ENCODE measurements at regions not wholly inside any gene's neighbourhood (a gene's known extent, or its start where the extent isn't known, plus 50 kb on each side); places are given as distances from the start of the nearest gene placed in this dataset.
A peak's percentile ranks its signal among the peaks of the same experiment; 100 is the strongest.
"Not testable (repeated sequence)": the region's sequence is repeated elsewhere in the genome, so short reads cannot be mapped to it uniquely, and the experiment has no call there.

DNA sequence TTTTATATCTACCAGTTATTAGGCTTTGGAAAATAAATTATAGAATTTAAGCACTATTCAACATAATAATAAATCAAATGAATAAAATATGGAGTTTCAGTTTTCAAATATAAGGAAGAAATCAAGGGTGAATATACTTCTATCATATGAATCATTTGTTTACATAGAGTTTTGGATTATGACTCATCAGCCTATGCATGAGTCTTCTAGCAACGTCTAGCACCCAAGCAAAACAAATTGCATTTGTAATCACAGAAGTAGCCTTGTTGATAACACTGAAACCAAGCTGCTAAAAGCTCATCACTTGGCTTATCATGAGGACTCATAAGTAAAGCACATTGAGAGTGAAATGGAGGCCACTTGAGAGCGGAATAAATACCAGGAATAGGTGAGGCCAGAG is 434.6 kb downstream of the PCDH11X start:
- TF ChIP-seq, protein P1, sequence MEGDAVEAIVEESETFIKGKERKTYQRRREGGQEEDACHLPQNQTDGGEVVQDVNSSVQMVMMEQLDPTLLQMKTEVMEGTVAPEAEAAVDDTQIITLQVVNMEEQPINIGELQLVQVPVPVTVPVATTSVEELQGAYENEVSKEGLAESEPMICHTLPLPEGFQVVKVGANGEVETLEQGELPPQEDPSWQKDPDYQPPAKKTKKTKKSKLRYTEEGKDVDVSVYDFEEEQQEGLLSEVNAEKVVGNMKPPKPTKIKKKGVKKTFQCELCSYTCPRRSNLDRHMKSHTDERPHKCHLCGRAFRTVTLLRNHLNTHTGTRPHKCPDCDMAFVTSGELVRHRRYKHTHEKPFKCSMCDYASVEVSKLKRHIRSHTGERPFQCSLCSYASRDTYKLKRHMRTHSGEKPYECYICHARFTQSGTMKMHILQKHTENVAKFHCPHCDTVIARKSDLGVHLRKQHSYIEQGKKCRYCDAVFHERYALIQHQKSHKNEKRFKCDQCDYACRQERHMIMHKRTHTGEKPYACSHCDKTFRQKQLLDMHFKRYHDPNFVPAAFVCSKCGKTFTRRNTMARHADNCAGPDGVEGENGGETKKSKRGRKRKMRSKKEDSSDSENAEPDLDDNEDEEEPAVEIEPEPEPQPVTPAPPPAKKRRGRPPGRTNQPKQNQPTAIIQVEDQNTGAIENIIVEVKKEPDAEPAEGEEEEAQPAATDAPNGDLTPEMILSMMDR (IDR thresholded peaks at IDR 0.05) = no peak
- intact Hi-C loops (cut with DNase I) = no loop called here
- no peak overlapping the region for H3K27ac ChIP-seq

DNA sequence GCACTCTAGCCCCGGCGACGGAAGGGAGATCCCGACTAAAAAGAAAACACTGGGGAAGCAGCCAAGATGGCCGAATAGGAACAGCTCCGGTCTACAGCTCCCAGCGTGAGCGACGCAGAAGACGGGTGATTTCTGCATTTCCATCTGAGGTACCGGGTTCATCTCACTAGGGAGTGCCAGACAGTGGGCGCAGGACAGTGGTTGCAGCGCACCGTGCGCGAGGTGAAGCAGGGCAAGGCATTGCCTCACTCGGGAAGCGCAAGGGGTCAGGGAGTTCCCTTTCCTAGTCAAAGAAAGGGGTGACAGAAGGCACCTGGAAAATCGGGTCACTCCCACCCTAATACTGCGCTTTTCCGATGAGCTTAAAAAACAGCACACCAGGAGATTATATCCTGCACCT is 435.8 kb downstream of the PCDH11X start:
- intact Hi-C loops (cut with DNase I); DNase-seq; H3K27ac ChIP-seq: not testable (repeated sequence)

More for the DNA sequence above, 434.6 kb downstream of the PCDH11X start:
- Histone ChIP-seq H3K4me1 (no peaks in the 10 kb centered on the region), H3K9me3 (no peaks in the 10 kb centered on the region), H3K36me3 (no peaks in the 10 kb centered on the region), H3K4me3 (no peak overlapping the region), H3K27me3 (no peaks in the 10 kb centered on the region), H3K9ac (ENCODE audit: low read depth in 2 of 2, low read length in 2 of 2) (no peak overlapping the region)
- DNase-seq = no peak

DNA sequence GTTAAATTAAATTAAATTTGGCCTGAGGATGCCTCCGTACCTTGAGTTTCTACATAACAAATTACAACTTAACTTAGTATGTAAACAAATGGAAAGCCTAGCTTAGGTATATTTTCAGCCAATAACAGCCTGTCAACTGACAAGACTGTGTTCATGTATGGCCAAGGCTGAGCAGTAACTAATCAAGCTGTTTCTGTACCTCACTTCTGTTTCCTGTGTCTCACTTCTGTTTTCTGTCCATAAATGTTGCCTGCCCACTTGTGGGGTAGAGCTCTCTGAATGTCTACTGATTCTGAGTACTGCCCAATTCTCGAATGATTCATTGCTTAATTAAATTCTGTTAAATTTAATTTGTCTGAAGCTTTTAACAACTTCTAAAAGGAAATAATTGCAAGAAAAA is 445.2 kb downstream of the PCDH11X start:
- no peaks in the 10 kb centered on the region for H3K9me3 ChIP-seq
- H3K27ac ChIP-seq = no peak overlapping the region
- H3K9ac ChIP-seq (ENCODE audit: low read depth in 2 of 2, low read length in 2 of 2) = no peak overlapping the region
- DNase-seq = no peak
- H3K27me3 ChIP-seq = no peaks in the 10 kb centered on the region
- H3K4me1 ChIP-seq = no peaks in the 10 kb centered on the region
- no peaks in the 10 kb centered on the region for H3K36me3 ChIP-seq
- intact Hi-C loops (cut with DNase I) = no loop called here
- TF ChIP-seq, protein P1 (IDR thresholded peaks at IDR 0.05) = no peak
- H3K4me3 ChIP-seq = no peak overlapping the region

More for the DNA sequence above, 435.8 kb downstream of the PCDH11X start:
- not testable (repeated sequence) for H3K4me1 ChIP-seq; H3K9ac ChIP-seq (ENCODE audit: low read depth in 2 of 2, low read length in 2 of 2); H3K9me3 ChIP-seq; H3K4me3 ChIP-seq; H3K27me3 ChIP-seq; H3K36me3 ChIP-seq

DNA sequence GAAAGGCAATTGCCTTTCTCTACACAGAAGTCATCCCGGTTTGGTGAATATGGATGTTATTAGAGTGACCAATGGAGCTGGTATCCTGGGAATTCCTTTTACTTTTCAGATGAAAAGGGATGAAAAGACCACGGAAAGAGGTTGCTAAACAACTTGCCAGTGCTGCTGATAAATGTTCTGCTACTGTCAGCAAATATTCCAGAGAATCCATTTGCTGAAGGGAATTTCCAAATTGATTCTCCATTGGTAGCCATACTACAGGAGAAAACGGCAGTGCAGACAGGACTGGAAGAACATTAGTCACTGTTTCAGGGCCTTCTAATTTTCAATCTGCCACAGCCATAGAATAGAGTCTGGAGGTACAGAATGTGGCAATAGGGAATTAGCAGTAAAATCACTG is 451.5 kb downstream of the PCDH11X start:
- TF ChIP-seq, protein P1 (IDR thresholded peaks at IDR 0.05) = no peak
- intact Hi-C loops (cut with DNase I) = no loop called here

DNA sequence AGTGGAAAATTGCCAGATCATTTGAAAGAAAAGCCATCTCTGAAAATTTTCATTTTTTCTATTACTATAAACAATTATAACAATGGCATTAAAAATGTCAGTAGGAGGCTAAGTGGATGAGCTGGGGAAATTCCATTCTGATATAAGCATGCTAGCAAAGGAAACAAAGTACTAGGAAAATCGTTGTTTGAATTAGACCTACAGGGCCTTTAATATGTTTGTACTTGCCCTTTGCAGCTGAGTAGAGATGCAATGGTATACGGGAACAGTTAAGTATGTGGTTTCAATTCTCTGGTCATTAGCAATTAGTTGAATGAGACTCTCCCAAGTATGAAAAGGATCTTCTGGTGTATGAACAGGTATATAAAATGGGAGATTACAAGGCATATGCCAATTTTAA is 452.2 kb downstream of the PCDH11X start:
- H3K27me3 ChIP-seq = no peaks in the 10 kb centered on the region
- H3K4me1 ChIP-seq = no peaks in the 10 kb centered on the region
- no peak overlapping the region for H3K9ac ChIP-seq (ENCODE audit: low read depth in 2 of 2, low read length in 2 of 2)
- no peak overlapping the region for H3K27ac ChIP-seq
- intact Hi-C loops (cut with DNase I) = no loop called here
- H3K36me3 ChIP-seq = no peaks in the 10 kb centered on the region
- DNase-seq = no peak
- TF ChIP-seq, protein P1 (IDR thresholded peaks at IDR 0.05) = no peak
- no peaks in the 10 kb centered on the region for H3K9me3 ChIP-seq
- H3K4me3 ChIP-seq = no peak overlapping the region

More for the DNA sequence above, 451.5 kb downstream of the PCDH11X start:
- Histone ChIP-seq H3K36me3 (no peaks in the 10 kb centered on the region), H3K4me1 (no peaks in the 10 kb centered on the region), H3K27me3 (no peaks in the 10 kb centered on the region), H3K9me3 (no peaks in the 10 kb centered on the region), H3K9ac (ENCODE audit: low read depth in 2 of 2, low read length in 2 of 2) (no peak overlapping the region), H3K27ac (no peak overlapping the region), H3K4me3 (no peak overlapping the region)
- DNase-seq = no peak

DNA sequence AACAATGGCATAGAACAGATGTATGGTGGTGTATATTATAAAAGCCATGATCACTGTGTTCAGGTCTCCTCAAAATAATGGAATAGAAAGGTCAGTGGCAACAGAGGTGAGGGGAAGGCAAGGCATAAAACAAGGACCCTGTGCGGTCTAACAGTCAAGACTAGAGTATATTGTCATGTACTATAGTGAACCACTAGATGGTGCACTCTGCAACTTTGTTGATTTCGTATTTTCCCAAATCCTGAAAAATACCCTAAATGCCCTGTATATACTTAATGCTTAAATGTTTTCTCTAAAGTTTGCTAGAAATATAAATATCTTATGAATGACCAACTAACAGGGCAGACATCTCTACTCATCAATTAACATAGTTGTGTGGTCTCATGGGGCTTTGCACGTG is 453.0 kb downstream of the PCDH11X start:
- no peaks in the 10 kb centered on the region for H3K36me3 ChIP-seq
- no peak overlapping the region for H3K27ac ChIP-seq
- H3K27me3 ChIP-seq = no peaks in the 10 kb centered on the region
- TF ChIP-seq, protein P1 (IDR thresholded peaks at IDR 0.05) = peak; percentile 25
- no peak overlapping the region for H3K9ac ChIP-seq (ENCODE audit: low read depth in 2 of 2, low read length in 2 of 2)
- intact Hi-C loops (cut with DNase I) = no loop called here
- no peak overlapping the region for H3K4me3 ChIP-seq
- no peak for DNase-seq
- no peaks in the 10 kb centered on the region for H3K4me1 ChIP-seq
- H3K9me3 ChIP-seq = no peaks in the 10 kb centered on the region

Measured in colonic mucosa (tissue), 4 donors.